Mesenchymal stem cell (in vitro differentiated cells and primary cell): ENCODE measurements at regions not wholly inside any gene's neighbourhood (a gene's known extent, or its start where the extent isn't known, plus 50 kb on each side); places are given as distances from the start of the nearest gene placed in this dataset.

Experiments
- DNase-seq: peaks from one replicate; pipeline ENCODE4 v3.0.0-alpha.2; 2013
- H2AFZ ChIP-seq: one replicate; pipeline ENCODE4 v1.6.1; 2013; ENCODE audit warnings: low read depth, mild to moderate bottlenecking, control low read depth, inconsistent platforms, low read length, moderate library complexity
- H2AK5ac ChIP-seq: 2 replicates; pipeline ENCODE4 v1.6.1; 2013; ENCODE audit warnings: low read length, moderate library complexity, mild to moderate bottlenecking, inconsistent platforms; ENCODE audit not compliant: severe bottlenecking
- H2BK120ac ChIP-seq: one replicate; pipeline ENCODE4 v1.6.1; 2013; ENCODE audit warnings: low read depth, mild to moderate bottlenecking, inconsistent platforms, low read length, moderate library complexity
- H2BK12ac ChIP-seq, 2 experiments: one replicate each; pipeline ENCODE4 v1.6.1; 2013; ENCODE audit warnings: inconsistent platforms in 2 of 2, low read length in 2 of 2, mild to moderate bottlenecking in 2 of 2, moderate library complexity in 2 of 2, control low read depth in 1 of 2
- H2BK15ac ChIP-seq: one replicate; pipeline ENCODE4 v1.6.1; 2013; ENCODE audit warnings: mild to moderate bottlenecking, low read depth, inconsistent platforms; ENCODE audit not compliant: poor library complexity, severe bottlenecking
- H2BK5ac ChIP-seq: 2 replicates; pipeline ENCODE4 v1.6.1; 2013; ENCODE audit warnings: low read depth, mild to moderate bottlenecking, low read length, control low read depth, inconsistent platforms; ENCODE audit not compliant: poor library complexity, severe bottlenecking
- H3K14ac ChIP-seq, 2 experiments: one replicate each; pipeline ENCODE4 v1.6.1; 2013; ENCODE audit warnings: inconsistent platforms in 2 of 2, low read length in 2 of 2, control low read depth in 1 of 2, mild to moderate bottlenecking in 1 of 2, moderate library complexity in 1 of 2
- H3K18ac ChIP-seq, 2 experiments: one replicate each; pipeline ENCODE4 v1.6.1; 2013; ENCODE audit warnings: inconsistent platforms in 2 of 2, low read length in 2 of 2, control low read depth in 1 of 2, low read depth in 1 of 2, mild to moderate bottlenecking in 1 of 2
- H3K23ac ChIP-seq, 2 experiments: one replicate each; pipeline ENCODE4 v1.6.1; 2013; ENCODE audit warnings: inconsistent platforms in 2 of 2, low read length in 2 of 2, mild to moderate bottlenecking in 2 of 2, moderate library complexity in 2 of 2, control low read depth in 1 of 2
- H3K27ac ChIP-seq: 2 replicates; pipeline ENCODE4 v1.5.1; 2013; ENCODE audit warnings: mild to moderate bottlenecking, moderate library complexity, low read length, control low read depth, inconsistent platforms; ENCODE audit not compliant: poor library complexity, severe bottlenecking
- H3K27me3 ChIP-seq, 2 experiments: 2 replicates each; pipeline versions ENCODE4 v1.6.1 to v1.7.0; 2013; ENCODE audit warnings: low read length in 2 of 2, mild to moderate bottlenecking in 2 of 2, moderate library complexity in 2 of 2, control low read depth in 1 of 2, inconsistent platforms in 1 of 2; ENCODE audit not compliant: control insufficient read depth in 1 of 2, insufficient read depth in 1 of 2
- H3K36me3 ChIP-seq, 2 experiments: 2 replicates each; pipeline versions ENCODE4 v1.6.1 to v1.7.0; 2013; ENCODE audit warnings: low read length in 2 of 2, control low read depth in 1 of 2, inconsistent platforms in 1 of 2, low read depth in 1 of 2, mild to moderate bottlenecking in 1 of 2; ENCODE audit not compliant: insufficient read depth in 2 of 2, control insufficient read depth in 1 of 2
- H3K4ac ChIP-seq, 2 experiments: one replicate each; pipeline ENCODE4 v1.6.1; 2013; ENCODE audit warnings: inconsistent platforms in 2 of 2, low read length in 2 of 2, mild to moderate bottlenecking in 2 of 2, moderate library complexity in 2 of 2, control low read depth in 1 of 2, low read depth in 1 of 2
- H3K4me1 ChIP-seq: 2 replicates; pipeline ENCODE4 v1.6.1; 2013; ENCODE audit warnings: low read depth, low read length, control low read depth; ENCODE audit not compliant: control insufficient read depth, insufficient read depth
- H3K4me2 ChIP-seq: 2 replicates; pipeline ENCODE4 v1.6.1; 2013; ENCODE audit warnings: low read length, mild to moderate bottlenecking, inconsistent platforms; ENCODE audit not compliant: poor library complexity, severe bottlenecking
- H3K4me3 ChIP-seq, 2 experiments: 2 replicates each; pipeline versions ENCODE4 v1.5.1 to v1.7.0; 2013; ENCODE audit warnings: low read length in 2 of 2, mild to moderate bottlenecking in 2 of 2, control low read depth in 1 of 2, low read depth in 1 of 2; ENCODE audit not compliant: insufficient read depth in 1 of 2
- H3K79me1 ChIP-seq: replicated peaks from 2 replicates; pipeline ENCODE4 v1.6.1; 2013; ENCODE audit warnings: mild to moderate bottlenecking, control low read depth, low read length, inconsistent platforms; ENCODE audit not compliant: poor library complexity, severe bottlenecking
- H3K9ac ChIP-seq: 2 replicates; pipeline ENCODE4 v1.7.0; 2013; ENCODE audit warnings: mild to moderate bottlenecking, low read length, moderate library complexity
- H3K9me3 ChIP-seq: 2 replicates; pipeline ENCODE4 v1.7.0; 2013; ENCODE audit warnings: mild to moderate bottlenecking, low read length; ENCODE audit not compliant: control insufficient read depth
- H4K8ac ChIP-seq: one replicate; pipeline ENCODE4 v1.6.1; 2013; ENCODE audit warnings: inconsistent platforms, mild to moderate bottlenecking, low read length, moderate library complexity
- H4K91ac ChIP-seq: one replicate; pipeline ENCODE4 v1.6.1; 2013; ENCODE audit warnings: mild to moderate bottlenecking, low read length, inconsistent platforms
- WGBS: methylation state at CpG from one replicate; pipeline ENCODE4 v1.1.7; 2013; ENCODE audit warnings: mixed read lengths; 5-methylcytosine and 5-hydroxymethylcytosine counted together

DNA sequence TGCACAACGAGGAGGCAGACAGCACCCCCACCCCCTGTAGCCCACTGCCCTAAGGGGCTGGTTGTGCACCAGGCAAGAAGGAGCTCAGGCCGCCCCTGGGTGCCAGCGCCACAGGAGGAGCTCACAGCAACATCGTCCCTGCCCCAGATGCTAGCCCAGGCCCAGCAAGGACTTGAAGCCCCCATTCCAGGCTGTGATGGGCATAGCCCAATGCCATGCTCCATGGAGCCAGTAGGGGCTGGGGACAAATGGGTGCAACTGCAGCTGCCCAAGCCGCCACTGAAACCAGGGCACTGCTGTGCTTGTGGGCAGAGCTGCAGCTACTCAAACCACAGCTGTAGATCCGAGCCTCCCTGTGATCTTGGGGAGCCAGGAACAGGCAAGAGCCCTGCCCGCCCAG, 241.3 kb upstream of the GIMD1 start:
- H4K91ac ChIP-seq = no peak overlapping the region
- no peak overlapping the region for H3K4ac ChIP-seq
- no peak overlapping the region for H2BK15ac ChIP-seq
- H2BK12ac ChIP-seq = no peak overlapping the region
- H3K79me1 ChIP-seq = no peaks in the 10 kb centered on the region
- no peak for DNase-seq
- H3K27ac ChIP-seq = no peak overlapping the region
- no peak overlapping the region for H2BK5ac ChIP-seq
- no peak overlapping the region for H3K9ac ChIP-seq
- no peak overlapping the region for H2AK5ac ChIP-seq
- no peaks in the 10 kb centered on the region for H3K9me3 ChIP-seq
- no peak overlapping the region for H3K4me3 ChIP-seq
- no peaks in the 10 kb centered on the region for H3K36me3 ChIP-seq
- H3K14ac ChIP-seq = no peak overlapping the region
- 81% methylated on average over 7 of the region's 7 CpGs for WGBS
- no peak overlapping the region for H3K4me2 ChIP-seq
- H3K18ac ChIP-seq = no peak overlapping the region
- H3K23ac ChIP-seq = no peak overlapping the region
- no peaks in the 10 kb centered on the region for H3K27me3 ChIP-seq
- no peak overlapping the region for H2BK120ac ChIP-seq
- H3K4me1 ChIP-seq = no peaks in the 10 kb centered on the region
- H2AFZ ChIP-seq = no peak overlapping the region
- H4K8ac ChIP-seq = no peak overlapping the region

DNA sequence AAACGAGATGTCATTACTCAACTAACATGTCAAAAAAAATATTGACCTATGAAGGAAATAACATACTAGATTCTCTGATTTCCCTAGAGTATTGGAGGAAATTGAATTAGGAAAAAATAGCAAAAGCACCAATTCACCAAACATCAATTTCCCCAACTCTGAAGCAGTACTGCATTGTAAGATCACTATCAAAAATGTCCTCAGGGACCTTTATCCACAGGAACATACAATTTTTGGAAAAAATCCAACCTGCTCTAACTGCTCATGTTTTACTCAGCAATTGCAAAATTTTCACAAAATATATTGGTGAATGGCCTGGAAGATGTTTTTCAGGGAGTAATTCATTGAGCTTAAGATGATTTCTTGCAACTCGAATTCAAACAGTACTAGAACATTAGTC, 239.0 kb upstream of the GIMD1 start:
- Histone ChIP-seq H3K18ac (no peak overlapping the region), H3K4me2 (no peak overlapping the region), H2BK15ac (no peak overlapping the region), H3K9ac (no peak overlapping the region), H3K79me1 (no peaks in the 10 kb centered on the region), H2BK12ac (no peak overlapping the region), H3K9me3 (no peaks in the 10 kb centered on the region), H2AK5ac (no peak overlapping the region), H2AFZ (no peak overlapping the region), H4K91ac (no peak overlapping the region), H3K4me3 (no peak overlapping the region), H3K4me1 (no peaks in the 10 kb centered on the region), H3K14ac (no peak overlapping the region), H2BK120ac (no peak overlapping the region), H3K4ac (no peak overlapping the region), H4K8ac (no peak overlapping the region), H3K27me3 (no peaks in the 10 kb centered on the region), H3K23ac (no peak overlapping the region), H3K27ac (no peak overlapping the region), H2BK5ac (no peak overlapping the region), H3K36me3 (no peaks in the 10 kb centered on the region)
- no CpG with 5 or more reads among the region's 2 CpGs for whole genome bisulfite sequencing
- no peak for DNase-seq

DNA sequence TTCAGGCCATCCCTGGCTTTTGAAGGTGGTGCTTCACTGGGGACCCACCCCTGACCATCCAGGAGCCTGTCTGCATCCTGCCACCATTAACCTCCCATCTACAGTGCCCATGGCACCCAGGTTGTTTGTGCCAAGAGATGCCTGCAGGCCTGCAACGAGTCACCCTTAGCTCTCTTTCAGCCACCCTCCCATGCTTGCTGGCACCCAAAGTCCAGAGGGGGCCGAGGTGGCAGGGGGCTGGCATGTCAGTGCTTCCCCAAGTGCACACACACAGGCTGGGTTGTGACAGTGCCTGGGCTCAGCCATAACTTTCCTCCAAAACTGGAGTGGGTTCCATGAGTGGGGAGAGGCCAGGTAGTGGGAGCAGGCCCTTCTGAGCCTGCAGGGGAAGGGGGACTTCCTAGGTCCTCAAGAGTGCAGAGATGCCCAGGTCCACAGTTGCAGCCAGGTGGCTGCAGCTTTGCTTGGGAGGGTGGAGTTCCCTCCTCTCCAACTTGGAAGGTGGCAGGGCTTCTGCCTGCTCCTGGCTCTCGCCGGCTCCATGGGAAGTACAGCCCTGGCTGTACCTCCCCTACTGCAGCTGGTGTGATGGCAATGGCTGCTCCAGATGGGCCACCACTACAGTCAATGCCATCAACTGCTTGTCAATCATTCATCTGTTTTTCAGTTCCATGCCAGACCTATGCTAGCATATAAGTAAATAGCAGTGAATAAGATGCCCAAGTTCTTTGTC, 235.9 kb upstream of the GIMD1 start:
- no peak overlapping the region for H2AK5ac ChIP-seq
- no peak overlapping the region for H3K23ac ChIP-seq
- H3K4me1 ChIP-seq = no peaks in the 10 kb centered on the region
- no peak overlapping the region for H2BK12ac ChIP-seq
- H3K4me2 ChIP-seq = no peak overlapping the region
- no peak overlapping the region for H2BK120ac ChIP-seq
- H3K14ac ChIP-seq = no peak overlapping the region
- no peaks in the 10 kb centered on the region for H3K27me3 ChIP-seq
- no peaks in the 10 kb centered on the region for H3K79me1 ChIP-seq
- H3K4ac ChIP-seq = no peak overlapping the region
- H2BK5ac ChIP-seq = no peak overlapping the region
- H2AFZ ChIP-seq = no peak overlapping the region
- no peak overlapping the region for H4K8ac ChIP-seq
- WGBS = 95% methylated on average over 3 of the region's 4 CpGs
- H3K4me3 ChIP-seq = no peak overlapping the region
- H4K91ac ChIP-seq = no peak overlapping the region
- H3K18ac ChIP-seq = no peak overlapping the region
- no peak overlapping the region for H2BK15ac ChIP-seq
- no peak overlapping the region for H3K9ac ChIP-seq
- no peak overlapping the region for H3K27ac ChIP-seq
- H3K36me3 ChIP-seq = no peaks in the 10 kb centered on the region
- no peaks in the 10 kb centered on the region for H3K9me3 ChIP-seq
- DNase-seq = no peak

DNA sequence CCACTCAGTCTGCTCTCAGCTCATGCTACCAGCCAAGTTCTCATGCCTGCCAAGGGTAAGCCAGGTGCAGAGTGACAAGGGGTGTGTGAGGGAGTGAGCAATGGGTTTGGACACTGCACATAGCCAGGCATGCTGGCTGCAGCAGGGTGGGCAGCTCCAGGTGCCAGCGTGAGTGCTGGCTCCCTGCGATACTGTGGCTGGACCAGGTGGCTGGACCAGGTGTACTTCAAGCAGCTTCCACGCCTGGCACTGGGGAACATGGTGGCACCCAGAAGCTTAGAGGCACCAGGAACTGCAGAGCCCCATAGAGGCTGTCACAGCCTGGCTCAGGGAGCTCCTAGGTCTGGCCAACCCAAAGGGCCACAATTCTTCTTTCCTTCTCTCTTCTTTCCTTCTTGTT, 234.9 kb upstream of the GIMD1 start:
- Histone ChIP-seq H2BK5ac (no peak overlapping the region), H4K91ac (no peak overlapping the region), H3K27me3 (no peaks in the 10 kb centered on the region), H2BK12ac (no peak overlapping the region), H3K4me2 (no peak overlapping the region), H2BK15ac (no peak overlapping the region), H2AK5ac (no peak overlapping the region), H3K9ac (no peak overlapping the region), H3K4me1 (no peaks in the 10 kb centered on the region), H3K27ac (no peak overlapping the region), H4K8ac (no peak overlapping the region), H3K23ac (no peak overlapping the region), H3K4ac (no peak overlapping the region), H3K18ac (no peak overlapping the region), H2BK120ac (no peak overlapping the region), H3K9me3 (no peaks in the 10 kb centered on the region), H3K14ac (peak overlapping the region in 1 of 2 experiments; percentile 49), H3K36me3 (no peaks in the 10 kb centered on the region), H2AFZ (no peak overlapping the region), H3K4me3 (no peak overlapping the region), H3K79me1 (no peaks in the 10 kb centered on the region)
- 92% methylated on average over 3 of the region's 3 CpGs for WGBS
- DNase-seq = no peak
